Tibial artery (tissue), 4 donors: ENCODE measurements at regions not wholly inside any gene's neighbourhood (a gene's known extent, or its start where the extent isn't known, plus 50 kb on each side); places are given as distances from the start of the nearest gene placed in this dataset.

Source experiments
- DNase-seq, 2 donors: peaks; one replicate each; pipeline ENCODE4 v3.0.0-alpha.2; 2019
- H3K27ac ChIP-seq, 2 donors: fragments of 200-600 bp; sonication (generic) in 1 of 2; 1 replicate in 1 of 2; 2 replicates in 1 of 2; pipeline ENCODE4 v1.5.1; 2018 to 2019; ENCODE audit warnings: mild to moderate bottlenecking in 1 of 2
- H3K27me3 ChIP-seq, 2 donors: fragments of 200-600 bp; sonication (generic) in 1 of 2; one replicate each; pipeline versions ENCODE4 v1.5.1 to v1.6.0; 2016 to 2019
- H3K36me3 ChIP-seq, 3 donors: fragments of 200-600 bp; sonication (generic) in 2 of 3; one replicate each; pipeline ENCODE4 v1.5.1; 2016 to 2019; ENCODE audit warnings: mild to moderate bottlenecking in 2 of 3
- H3K4me1 ChIP-seq, 4 donors: fragments of 200-600 bp; sonication (generic) in 2 of 4; 1 replicate in 3 of 4; 2 replicates in 1 of 4; pipeline ENCODE4 v1.5.1; 2016 to 2019
- H3K4me3 ChIP-seq, 2 donors: fragments of 200-600 bp; sonication (generic) in 1 of 2; 1 replicate in 1 of 2; 2 replicates in 1 of 2; pipeline ENCODE4 v1.5.1; 2018 to 2019; ENCODE audit warnings: mild to moderate bottlenecking in 2 of 2
- H3K9me3 ChIP-seq, 3 donors: fragments of 200-600 bp; sonication (generic) in 1 of 3; one replicate each; pipeline ENCODE4 v1.5.1; 2016 to 2019
- intact Hi-C: fragments of 100-400 bp; cut with DNase I; formaldehyde crosslinking; loops from one replicate; pipeline ENCODE4 v1.15.0; 2023; ENCODE audit warnings: low total_unique reads
- TF ChIP-seq, protein P1 (sequence below), 2 experiments: fragments of 200-600 bp in 1 of 2; fragments of 450-650 bp in 1 of 2; IDR thresholded peaks; one replicate each; pipeline ENCODE4 v1.5.1; 2017 to 2019; ENCODE audit warnings: antibody characterized with exemption in 2 of 2, mild to moderate bottlenecking in 1 of 2, moderate library complexity in 1 of 2

GRCh38 chr12:91978143-91978542, 167.5 kb downstream of the BTG1 start:
- intact Hi-C loops = no loop called here
- no peak overlapping the region for H3K27ac ChIP-seq
- DNase-seq = no peak
- no peaks in the 10 kb centered on the region for H3K9me3 ChIP-seq
- TF ChIP-seq, protein P1, sequence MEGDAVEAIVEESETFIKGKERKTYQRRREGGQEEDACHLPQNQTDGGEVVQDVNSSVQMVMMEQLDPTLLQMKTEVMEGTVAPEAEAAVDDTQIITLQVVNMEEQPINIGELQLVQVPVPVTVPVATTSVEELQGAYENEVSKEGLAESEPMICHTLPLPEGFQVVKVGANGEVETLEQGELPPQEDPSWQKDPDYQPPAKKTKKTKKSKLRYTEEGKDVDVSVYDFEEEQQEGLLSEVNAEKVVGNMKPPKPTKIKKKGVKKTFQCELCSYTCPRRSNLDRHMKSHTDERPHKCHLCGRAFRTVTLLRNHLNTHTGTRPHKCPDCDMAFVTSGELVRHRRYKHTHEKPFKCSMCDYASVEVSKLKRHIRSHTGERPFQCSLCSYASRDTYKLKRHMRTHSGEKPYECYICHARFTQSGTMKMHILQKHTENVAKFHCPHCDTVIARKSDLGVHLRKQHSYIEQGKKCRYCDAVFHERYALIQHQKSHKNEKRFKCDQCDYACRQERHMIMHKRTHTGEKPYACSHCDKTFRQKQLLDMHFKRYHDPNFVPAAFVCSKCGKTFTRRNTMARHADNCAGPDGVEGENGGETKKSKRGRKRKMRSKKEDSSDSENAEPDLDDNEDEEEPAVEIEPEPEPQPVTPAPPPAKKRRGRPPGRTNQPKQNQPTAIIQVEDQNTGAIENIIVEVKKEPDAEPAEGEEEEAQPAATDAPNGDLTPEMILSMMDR (IDR thresholded peaks at IDR 0.05) = no peak
- peaks cover 0 to 45% (median 9%) of the 10 kb centered on the region in 4 donors for H3K4me1 ChIP-seq
- no peak overlapping the region for H3K4me3 ChIP-seq
- no peaks in the 10 kb centered on the region for H3K27me3 ChIP-seq
- no peaks in the 10 kb centered on the region for H3K36me3 ChIP-seq

DNA sequence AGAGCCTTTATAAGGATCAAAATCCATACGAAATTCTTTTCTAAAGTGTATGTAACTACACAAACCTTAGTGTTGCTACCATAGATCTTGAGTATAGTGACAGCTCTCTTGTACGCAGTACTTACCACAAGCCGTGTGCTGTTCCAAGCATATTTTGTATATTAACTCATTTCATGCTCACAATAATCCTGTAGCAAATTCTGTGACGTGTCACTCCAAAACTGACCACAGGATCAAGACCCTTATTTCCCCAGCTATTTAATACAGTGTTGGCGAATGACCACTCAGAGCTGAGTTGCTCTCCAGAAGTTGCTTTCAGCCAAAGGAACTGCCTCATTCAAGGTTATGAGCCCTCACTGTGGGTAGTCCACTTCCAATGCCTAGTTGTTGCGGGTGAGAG, 169.8 kb downstream of the BTG1 start:
- Histone ChIP-seq H3K4me3 (no peak overlapping the region), H3K4me1 (peaks cover 0 to 36% (median 4%) of the 10 kb centered on the region in 4 donors), H3K36me3 (no peaks in the 10 kb centered on the region), H3K27me3 (no peaks in the 10 kb centered on the region), H3K9me3 (no peaks in the 10 kb centered on the region), H3K27ac (no peak overlapping the region)
- TF ChIP-seq, protein P1 (IDR thresholded peaks at IDR 0.05) = no peak
- DNase-seq = no peak
- intact Hi-C loops = no loop called here

DNA sequence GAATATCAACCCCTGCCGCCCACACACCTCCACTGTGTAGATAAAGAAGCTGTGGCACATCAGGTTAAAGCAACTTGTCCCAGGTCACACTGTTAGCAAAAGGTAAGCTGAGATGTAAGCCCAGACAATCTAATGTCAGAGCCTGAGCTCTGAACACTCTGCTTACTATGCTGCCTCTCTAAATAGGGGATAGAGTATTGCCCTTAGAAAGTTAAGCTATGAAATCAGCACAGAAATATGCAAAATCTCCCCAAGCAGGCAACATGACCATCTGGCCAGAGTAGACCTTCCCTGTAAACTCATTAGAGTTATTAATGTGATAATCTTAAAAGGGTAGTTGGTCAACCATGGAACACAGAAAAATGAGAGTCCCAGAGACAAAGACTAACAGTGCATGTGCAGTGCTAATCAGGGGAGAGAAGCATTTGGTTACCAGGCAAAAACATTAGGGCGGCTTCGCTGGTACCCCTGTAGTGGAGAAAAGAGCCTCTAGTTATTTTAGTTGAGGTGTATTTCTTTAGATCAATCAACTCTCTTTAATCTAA, 171.0 kb downstream of the BTG1 start:
- TF ChIP-seq, protein P1 (IDR thresholded peaks at IDR 0.05) = no peak
- H3K27ac ChIP-seq = no peak overlapping the region
- no peaks in the 10 kb centered on the region for H3K36me3 ChIP-seq
- no peaks in the 10 kb centered on the region for H3K27me3 ChIP-seq
- no peak overlapping the region for H3K4me3 ChIP-seq
- H3K4me1 ChIP-seq = peaks cover 0 to 24% (median 3%) of the 10 kb centered on the region in 4 donors
- no peak for DNase-seq
- H3K9me3 ChIP-seq = no peaks in the 10 kb centered on the region
- intact Hi-C loops = no loop called here

DNA sequence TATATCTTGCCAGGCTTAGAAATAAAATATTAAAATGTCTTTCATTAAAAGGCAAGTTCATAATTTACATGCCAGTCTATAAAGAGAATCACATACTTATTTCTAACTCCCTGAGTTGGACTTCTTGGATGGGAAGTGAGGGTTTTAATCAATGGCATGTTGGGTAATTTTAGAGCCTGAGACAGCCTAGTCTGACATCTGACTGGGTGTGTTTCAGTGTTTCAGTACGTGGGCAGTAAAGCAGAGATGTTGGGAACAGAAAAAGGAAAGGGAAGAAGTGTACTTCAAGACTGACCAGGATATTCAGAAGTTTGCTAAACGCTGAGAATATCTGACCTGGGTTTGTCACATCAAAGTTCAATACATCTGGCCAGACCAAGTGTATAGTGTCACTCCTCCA, 171.8 kb downstream of the BTG1 start:
- intact Hi-C loops = no loop called here
- no peaks in the 10 kb centered on the region for H3K9me3 ChIP-seq
- TF ChIP-seq, protein P1 (IDR thresholded peaks at IDR 0.05) = no peak
- H3K36me3 ChIP-seq = no peaks in the 10 kb centered on the region
- no peaks in the 10 kb centered on the region for H3K27me3 ChIP-seq
- no peak overlapping the region for H3K4me3 ChIP-seq
- peaks cover 0 to 18% (median 3%) of the 10 kb centered on the region in 4 donors for H3K4me1 ChIP-seq
- no peak overlapping the region for H3K27ac ChIP-seq
- DNase-seq = no peak

GRCh38 chr12:91972896-91973295, 172.8 kb downstream of the BTG1 start:
- no peak overlapping the region for H3K27ac ChIP-seq
- no peaks in the 10 kb centered on the region for H3K27me3 ChIP-seq
- peaks cover 0 to 10% (median 3%) of the 10 kb centered on the region in 4 donors for H3K4me1 ChIP-seq
- TF ChIP-seq, protein P1 (IDR thresholded peaks at IDR 0.05) = no peak
- no peak overlapping the region for H3K4me3 ChIP-seq
- no peak for DNase-seq
- intact Hi-C loops = no loop called here
- H3K9me3 ChIP-seq = no peaks in the 10 kb centered on the region
- H3K36me3 ChIP-seq = no peaks in the 10 kb centered on the region

- Histone ChIP-seq H3K27me3 (no peaks in the 10 kb centered on the region), H3K4me3 (no peak overlapping the region), H3K36me3 (no peaks in the 10 kb centered on the region), H3K4me1 (peaks cover 0 to 16% (median under 1%) of the 10 kb centered on the region in 4 donors), H3K9me3 (no peaks in the 10 kb centered on the region), H3K27ac (no peak overlapping the region)
- TF ChIP-seq, protein P1 (IDR thresholded peaks at IDR 0.05) = no peak
- intact Hi-C loops = no loop called here
- no peak for DNase-seq
These were observed 176.9 kb downstream of the BTG1 start for GRCh38 chr12:91968777-91969171.
